ENCODE measurements at regions not wholly inside any gene's neighbourhood (a gene's known extent, or its start where the extent isn't known, plus 50 kb on each side); places are given as distances from the start of the nearest gene placed in this dataset.

- no peak overlapping the region for H3K27ac ChIP-seq
- H3K9me3 ChIP-seq = no peaks in the 10 kb centered on the region
- no peak for TF ChIP-seq POLR2A (IDR thresholded peaks at IDR 0.05)
- TF ChIP-seq, protein P1, sequence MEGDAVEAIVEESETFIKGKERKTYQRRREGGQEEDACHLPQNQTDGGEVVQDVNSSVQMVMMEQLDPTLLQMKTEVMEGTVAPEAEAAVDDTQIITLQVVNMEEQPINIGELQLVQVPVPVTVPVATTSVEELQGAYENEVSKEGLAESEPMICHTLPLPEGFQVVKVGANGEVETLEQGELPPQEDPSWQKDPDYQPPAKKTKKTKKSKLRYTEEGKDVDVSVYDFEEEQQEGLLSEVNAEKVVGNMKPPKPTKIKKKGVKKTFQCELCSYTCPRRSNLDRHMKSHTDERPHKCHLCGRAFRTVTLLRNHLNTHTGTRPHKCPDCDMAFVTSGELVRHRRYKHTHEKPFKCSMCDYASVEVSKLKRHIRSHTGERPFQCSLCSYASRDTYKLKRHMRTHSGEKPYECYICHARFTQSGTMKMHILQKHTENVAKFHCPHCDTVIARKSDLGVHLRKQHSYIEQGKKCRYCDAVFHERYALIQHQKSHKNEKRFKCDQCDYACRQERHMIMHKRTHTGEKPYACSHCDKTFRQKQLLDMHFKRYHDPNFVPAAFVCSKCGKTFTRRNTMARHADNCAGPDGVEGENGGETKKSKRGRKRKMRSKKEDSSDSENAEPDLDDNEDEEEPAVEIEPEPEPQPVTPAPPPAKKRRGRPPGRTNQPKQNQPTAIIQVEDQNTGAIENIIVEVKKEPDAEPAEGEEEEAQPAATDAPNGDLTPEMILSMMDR (IDR thresholded peaks at IDR 0.05) = no peak
- H3K4me3 ChIP-seq = no peak overlapping the region
- ATAC-seq = no peak
- H3K4me1 ChIP-seq = no peaks in the 10 kb centered on the region
- DNase-seq = no peak
- no peaks in the 10 kb centered on the region for H3K36me3 ChIP-seq (replicated peaks in 1 of 2; ENCODE audit: insufficient read depth in 1 of 2, low read depth in 2 of 2)
- H3K27me3 ChIP-seq = no peaks in the 10 kb centered on the region
- 73 to 89% methylated on average over 2 of the region's 2 CpGs for WGBS, 2 donors
- intact Hi-C loops (cut with DNase I) = no loop called here
Measured at GRCh38 chr2:215745331-215745730, 268.0 kb downstream of the MREG start.

GRCh38 chr2:215744514-215744913 is 268.8 kb downstream of the MREG start:
- H3K4me3 ChIP-seq = no peak overlapping the region
- H3K27ac ChIP-seq = no peak overlapping the region
- WGBS, 2 donors = 69 to 73% methylated on average over 4 of the region's 4 CpGs
- no peaks in the 10 kb centered on the region for H3K4me1 ChIP-seq
- TF ChIP-seq POLR2A (IDR thresholded peaks at IDR 0.05) = no peak
- TF ChIP-seq, protein P1 (IDR thresholded peaks at IDR 0.05) = no peak
- no peaks in the 10 kb centered on the region for H3K27me3 ChIP-seq
- no peaks in the 10 kb centered on the region for H3K9me3 ChIP-seq
- intact Hi-C loops (cut with DNase I) = no loop called here
- ATAC-seq (no peak), DNase-seq (no peak)
- H3K36me3 ChIP-seq (replicated peaks in 1 of 2; ENCODE audit: insufficient read depth in 1 of 2, low read depth in 2 of 2) = no peaks in the 10 kb centered on the region

DNA sequence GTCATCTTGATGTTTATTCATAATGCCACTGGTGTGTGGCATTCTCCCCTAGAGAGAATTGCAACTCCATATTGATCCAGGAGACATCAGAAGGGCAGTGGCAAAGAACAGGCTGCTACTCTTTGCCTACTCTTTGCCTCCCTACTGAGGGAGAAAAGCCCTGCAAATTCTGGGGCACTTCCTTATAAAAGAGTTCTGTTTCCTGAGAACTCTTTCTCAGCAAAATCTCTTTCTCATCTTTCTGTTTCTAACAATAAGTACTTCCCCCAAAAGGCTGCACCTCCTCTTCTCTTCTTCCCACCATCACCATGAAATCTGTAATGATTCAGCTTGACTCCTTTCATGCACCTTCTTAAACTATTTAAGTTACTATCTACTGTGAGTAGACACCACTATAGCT is 270.3 kb downstream of the MREG start:
- no peak for TF ChIP-seq POLR2A (IDR thresholded peaks at IDR 0.05)
- TF ChIP-seq, protein P1 (IDR thresholded peaks at IDR 0.05) = no peak
- Histone ChIP-seq H3K27ac (no peak overlapping the region), H3K4me3 (no peak overlapping the region), H3K9me3 (no peaks in the 10 kb centered on the region), H3K36me3 (replicated peaks in 1 of 2; ENCODE audit: insufficient read depth in 1 of 2, low read depth in 2 of 2) (no peaks in the 10 kb centered on the region), H3K4me1 (no peaks in the 10 kb centered on the region), H3K27me3 (no peaks in the 10 kb centered on the region)
- intact Hi-C loops (cut with DNase I) = no loop called here
- DNase-seq = no peak
- ATAC-seq = no peak

GRCh38 chr2:215742021-215742420 is 271.3 kb downstream of the MREG start:
- no peak for ATAC-seq
- 67 to 68% methylated on average over 2 of the region's 2 CpGs for WGBS, 2 donors

GRCh38 chr2:215740071-215740470 is 273.3 kb downstream of the MREG start:
- intact Hi-C loops (cut with DNase I) = no loop called here
- TF ChIP-seq, protein P1 (IDR thresholded peaks at IDR 0.05) = no peak
- no peak for TF ChIP-seq POLR2A (IDR thresholded peaks at IDR 0.05)
- no peaks in the 10 kb centered on the region for H3K27me3 ChIP-seq
- ATAC-seq = no peak
- H3K27ac ChIP-seq = no peak overlapping the region
- H3K9me3 ChIP-seq = no peaks in the 10 kb centered on the region
- DNase-seq = no peak
- H3K4me3 ChIP-seq = no peak overlapping the region
- WGBS, 2 donors = 57 to 59% methylated on average over 6 of the region's 6 CpGs
- no peaks in the 10 kb centered on the region for H3K36me3 ChIP-seq (replicated peaks in 1 of 2; ENCODE audit: insufficient read depth in 1 of 2, low read depth in 2 of 2)
- no peaks in the 10 kb centered on the region for H3K4me1 ChIP-seq

More at GRCh38 chr2:215742021-215742420, 271.3 kb downstream of the MREG start:
- no peak overlapping the region for H3K4me3 ChIP-seq
- H3K36me3 ChIP-seq (replicated peaks in 1 of 2; ENCODE audit: insufficient read depth in 1 of 2, low read depth in 2 of 2) = no peaks in the 10 kb centered on the region
- H3K4me1 ChIP-seq = no peaks in the 10 kb centered on the region
- no peaks in the 10 kb centered on the region for H3K9me3 ChIP-seq
- no peaks in the 10 kb centered on the region for H3K27me3 ChIP-seq
- DNase-seq = no peak
- H3K27ac ChIP-seq = no peak overlapping the region
- TF ChIP-seq, protein P1 (IDR thresholded peaks at IDR 0.05) = no peak
- TF ChIP-seq POLR2A (IDR thresholded peaks at IDR 0.05) = no peak
- intact Hi-C loops (cut with DNase I) = no loop called here

Measured in body of pancreas (tissue), 4 donors.